ENCODE measurements at regions not wholly inside any gene's neighbourhood (a gene's known extent, or its start where the extent isn't known, plus 50 kb on each side); places are given as distances from the start of the nearest gene placed in this dataset.
"Not testable (repeated sequence)": the region's sequence is repeated elsewhere in the genome, so short reads cannot be mapped to it uniquely, and the experiment has no call there.

DNA sequence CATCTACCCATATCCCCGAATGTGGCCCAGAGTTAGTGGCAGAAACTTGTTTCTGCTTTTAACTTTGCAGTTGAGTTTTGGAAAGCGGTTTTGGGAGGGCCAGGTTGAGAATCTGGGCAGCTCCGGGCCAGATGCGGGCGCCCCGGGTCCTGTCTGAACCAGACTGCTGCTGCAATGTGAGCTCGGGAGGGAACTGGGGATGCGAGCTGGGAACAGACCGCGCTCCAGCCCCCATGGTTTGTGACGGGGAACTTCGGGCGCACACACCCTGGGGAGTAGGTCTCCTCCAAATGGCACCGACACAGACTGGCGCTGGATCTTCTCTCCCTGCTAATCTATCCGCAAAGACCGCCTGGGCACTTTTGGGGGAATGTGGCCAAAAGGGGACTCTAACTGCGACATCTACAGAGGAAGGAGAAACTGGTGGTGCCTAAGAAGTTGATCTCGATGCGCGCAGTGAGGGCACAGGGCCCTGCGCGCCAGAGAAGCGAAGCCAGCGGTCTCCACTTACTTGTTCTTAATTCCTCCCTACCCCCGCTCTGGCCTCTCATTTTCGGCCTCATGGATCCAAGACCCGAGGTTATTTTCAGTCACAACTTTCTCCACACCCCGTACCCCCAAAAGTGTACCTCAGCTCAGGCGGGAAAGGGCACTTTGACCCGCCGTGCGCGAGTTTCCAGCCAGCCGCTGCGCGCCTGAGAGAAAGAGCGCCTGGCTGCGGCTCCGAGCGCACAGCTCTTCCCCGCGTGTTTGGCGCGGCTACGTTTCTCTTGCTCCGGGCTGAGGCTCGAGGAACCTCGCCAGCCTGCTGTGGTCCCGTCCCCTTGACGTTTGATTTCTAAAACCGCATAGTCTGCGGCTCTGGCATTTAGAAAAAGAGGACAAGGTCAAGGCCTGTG lies 411.0 kb upstream of the ESRRG start:
- H3K27ac ChIP-seq (ENCODE audit: low read length): no peak overlapping the region
- H3K27me3 ChIP-seq (ENCODE audit: control insufficient read depth, insufficient read depth, low read length): peaks cover 75% of the 10 kb centered on the region
- peaks cover 2% of the 10 kb centered on the region for H3K9me3 ChIP-seq (ENCODE audit: control insufficient read depth, low read depth, low read length)
- H3K36me3 ChIP-seq (ENCODE audit: control insufficient read depth, insufficient read depth, low read length): no peaks in the 10 kb centered on the region
- H3K4me3 ChIP-seq (ENCODE audit: low read length): peak overlapping the region; percentile 52
- peak in 1 of 2 donors; percentile 65 for DNase-seq
- H3K4me1 ChIP-seq (ENCODE audit: control insufficient read depth, insufficient read depth, low read length): peaks cover 29% of the 10 kb centered on the region
- WGBS (ENCODE audit: insufficient coverage, low lambda C conversion rate): no CpG with 5 or more reads among the region's 53 CpGs

DNA sequence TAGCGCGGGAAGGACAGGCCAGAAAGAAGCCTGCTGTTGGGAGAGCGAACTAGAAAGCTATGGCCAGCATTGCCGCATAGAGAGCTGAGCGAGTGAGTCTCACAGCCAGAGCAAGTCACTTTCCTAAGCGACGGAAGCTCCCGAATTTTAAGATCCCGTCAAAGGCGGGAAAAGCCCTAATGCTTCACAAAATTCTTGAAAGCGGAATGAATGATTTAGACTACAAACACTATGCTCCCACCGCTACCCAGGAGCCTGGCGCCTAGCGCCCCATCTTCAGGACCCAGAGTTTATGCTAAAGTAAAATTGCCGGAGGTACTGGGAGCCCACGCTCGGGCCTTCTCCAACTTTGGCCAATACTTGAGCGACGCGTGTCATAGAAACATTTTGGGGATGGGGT lies 409.9 kb upstream of the ESRRG start:
- H3K4me1 ChIP-seq (ENCODE audit: control insufficient read depth, insufficient read depth, low read length): peaks cover 29% of the 10 kb centered on the region
- no peak for DNase-seq
- H3K27ac ChIP-seq (ENCODE audit: low read length): no peak overlapping the region
- H3K36me3 ChIP-seq (ENCODE audit: control insufficient read depth, insufficient read depth, low read length): no peaks in the 10 kb centered on the region
- no peak overlapping the region for H3K4me3 ChIP-seq (ENCODE audit: low read length)
- peaks cover 64% of the 10 kb centered on the region for H3K27me3 ChIP-seq (ENCODE audit: control insufficient read depth, insufficient read depth, low read length)
- peaks cover 2% of the 10 kb centered on the region for H3K9me3 ChIP-seq (ENCODE audit: control insufficient read depth, low read depth, low read length)
- no CpG with 5 or more reads among the region's 20 CpGs for WGBS (ENCODE audit: insufficient coverage, low lambda C conversion rate)

DNA sequence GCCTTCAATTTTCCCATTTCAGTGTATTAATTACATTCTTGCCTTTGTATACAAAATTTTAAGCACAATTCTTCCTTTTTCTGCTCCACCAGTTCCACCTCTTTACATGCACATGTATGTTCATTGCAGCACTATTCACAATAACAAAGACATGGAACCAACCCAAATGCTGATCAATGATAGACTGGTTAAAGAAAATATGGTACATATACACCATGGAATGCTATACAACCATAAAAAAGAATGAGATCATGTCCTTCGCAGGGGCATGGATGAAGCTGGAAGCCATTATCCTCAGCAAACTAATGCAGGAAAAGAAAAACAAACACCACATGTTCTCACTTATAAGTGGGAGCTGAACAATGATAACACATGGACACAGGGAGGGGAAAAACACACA lies 400.1 kb upstream of the ESRRG start:
- not testable (repeated sequence) for H3K36me3 ChIP-seq (ENCODE audit: control insufficient read depth, insufficient read depth, low read length); H3K4me1 ChIP-seq (ENCODE audit: control insufficient read depth, insufficient read depth, low read length); H3K27me3 ChIP-seq (ENCODE audit: control insufficient read depth, insufficient read depth, low read length); H3K4me3 ChIP-seq (ENCODE audit: low read length); DNase-seq; H3K9me3 ChIP-seq (ENCODE audit: control insufficient read depth, low read depth, low read length); H3K27ac ChIP-seq (ENCODE audit: low read length)
- 100% methylated on average over 1 of the region's 1 CpG for WGBS (ENCODE audit: insufficient coverage, low lambda C conversion rate)

DNA sequence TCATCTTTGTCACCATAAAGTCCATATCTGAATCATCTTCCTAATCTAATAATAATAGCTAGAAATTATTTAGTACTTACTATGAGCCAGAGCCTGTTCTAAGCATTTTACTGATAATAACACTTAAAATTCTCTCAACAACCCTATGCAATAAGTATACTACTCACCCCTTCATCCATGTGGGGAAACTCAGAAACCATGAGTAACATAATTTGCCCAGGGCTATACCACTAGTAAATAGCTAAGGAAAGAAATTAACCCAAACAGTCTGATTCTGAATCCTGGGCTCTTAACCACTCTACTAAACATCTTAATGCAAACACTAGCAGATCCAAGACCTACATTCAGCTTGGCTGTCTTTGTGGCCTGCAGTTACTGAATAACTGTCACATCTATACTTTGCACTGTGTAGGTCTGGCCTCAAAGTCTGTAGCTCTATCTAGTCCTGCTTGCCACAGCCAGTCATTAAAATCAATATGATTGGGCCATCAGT lies 394.8 kb upstream of the ESRRG start:
- Histone ChIP-seq H3K9me3 (ENCODE audit: control insufficient read depth, low read depth, low read length) (no peaks in the 10 kb centered on the region), H3K27ac (ENCODE audit: low read length) (no peak overlapping the region), H3K27me3 (ENCODE audit: control insufficient read depth, insufficient read depth, low read length) (no peaks in the 10 kb centered on the region), H3K36me3 (ENCODE audit: control insufficient read depth, insufficient read depth, low read length) (no peaks in the 10 kb centered on the region), H3K4me1 (ENCODE audit: control insufficient read depth, insufficient read depth, low read length) (no peaks in the 10 kb centered on the region), H3K4me3 (ENCODE audit: low read length) (no peak overlapping the region)
- peak in 1 of 2 donors; percentile 38 for DNase-seq

DNA sequence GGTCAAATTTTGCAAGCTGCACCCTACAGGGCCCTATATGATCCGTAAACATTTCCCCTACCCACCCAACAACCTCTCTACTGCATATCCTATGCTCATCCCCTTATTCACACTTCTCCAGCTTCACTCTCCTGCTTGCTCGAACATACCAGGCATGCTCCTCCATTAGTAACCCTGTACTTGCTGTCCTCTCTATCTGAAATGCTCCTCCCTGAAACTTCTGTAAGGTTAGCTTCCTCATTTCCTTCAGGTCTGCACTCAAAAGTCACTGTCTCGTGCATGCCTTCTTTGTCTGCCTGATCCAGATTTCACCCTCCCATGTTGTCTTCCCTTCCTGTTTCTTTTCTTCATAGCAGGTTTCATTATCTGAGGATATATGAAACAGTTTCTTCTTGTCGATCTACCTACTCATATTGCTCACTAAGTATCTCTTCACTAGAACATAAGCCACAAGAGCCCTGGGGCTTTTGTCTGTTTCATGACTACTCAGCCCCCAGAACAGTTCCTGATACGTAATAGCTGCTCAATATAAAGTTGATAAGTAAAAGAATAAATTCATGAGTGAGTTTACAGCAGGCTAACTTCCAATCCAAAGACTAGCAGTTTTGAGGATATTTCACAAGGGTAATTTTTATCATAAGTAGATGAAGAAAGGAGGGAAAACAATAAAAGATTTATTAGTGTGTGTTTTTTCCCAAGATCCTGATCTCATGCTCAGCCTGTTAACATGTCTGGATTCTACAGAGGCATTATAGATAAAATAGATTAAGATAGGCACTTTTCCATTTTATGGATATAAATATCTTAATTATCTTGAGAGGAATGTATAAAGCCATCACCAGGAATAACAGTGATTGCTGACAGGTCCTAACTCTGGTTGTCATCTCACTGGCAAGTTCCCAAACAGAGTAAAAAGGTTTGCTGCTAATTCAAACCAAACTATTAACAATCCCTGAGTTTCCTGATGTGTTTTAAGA lies 392.5 kb upstream of the ESRRG start:
- H3K9me3 ChIP-seq (ENCODE audit: control insufficient read depth, low read depth, low read length): no peaks in the 10 kb centered on the region
- WGBS (ENCODE audit: insufficient coverage, low lambda C conversion rate): 88% methylated on average over 1 of the region's 5 CpGs
- no peak overlapping the region for H3K27ac ChIP-seq (ENCODE audit: low read length)
- no peaks in the 10 kb centered on the region for H3K36me3 ChIP-seq (ENCODE audit: control insufficient read depth, insufficient read depth, low read length)
- no peaks in the 10 kb centered on the region for H3K4me1 ChIP-seq (ENCODE audit: control insufficient read depth, insufficient read depth, low read length)
- no peaks in the 10 kb centered on the region for H3K27me3 ChIP-seq (ENCODE audit: control insufficient read depth, insufficient read depth, low read length)
- H3K4me3 ChIP-seq (ENCODE audit: low read length): no peak overlapping the region
- DNase-seq: no peak

DNA sequence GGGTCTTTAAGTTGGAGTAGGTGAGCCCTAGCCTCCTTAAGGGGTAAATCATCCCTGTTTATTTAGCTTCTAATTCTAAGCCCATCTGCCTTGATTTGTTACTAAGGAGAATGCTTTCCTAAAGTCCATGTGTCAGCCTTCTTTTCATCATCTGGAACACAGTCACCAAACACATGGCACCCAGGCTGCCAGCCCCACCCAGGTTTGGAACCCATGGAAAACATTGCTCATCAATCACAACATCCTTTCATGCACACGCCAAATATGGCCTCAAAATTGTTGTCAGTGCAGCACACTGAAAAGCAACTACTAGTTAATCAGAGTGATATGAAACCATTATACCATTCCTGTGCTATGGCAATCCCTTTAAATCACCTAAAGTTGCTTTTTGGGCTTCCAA lies 386.7 kb upstream of the ESRRG start:
- H3K4me1 ChIP-seq (ENCODE audit: control insufficient read depth, insufficient read depth, low read length): no peaks in the 10 kb centered on the region
- WGBS (ENCODE audit: insufficient coverage, low lambda C conversion rate): no CpG with 5 or more reads among the region's 1 CpG
- no peaks in the 10 kb centered on the region for H3K9me3 ChIP-seq (ENCODE audit: control insufficient read depth, low read depth, low read length)

DNA sequence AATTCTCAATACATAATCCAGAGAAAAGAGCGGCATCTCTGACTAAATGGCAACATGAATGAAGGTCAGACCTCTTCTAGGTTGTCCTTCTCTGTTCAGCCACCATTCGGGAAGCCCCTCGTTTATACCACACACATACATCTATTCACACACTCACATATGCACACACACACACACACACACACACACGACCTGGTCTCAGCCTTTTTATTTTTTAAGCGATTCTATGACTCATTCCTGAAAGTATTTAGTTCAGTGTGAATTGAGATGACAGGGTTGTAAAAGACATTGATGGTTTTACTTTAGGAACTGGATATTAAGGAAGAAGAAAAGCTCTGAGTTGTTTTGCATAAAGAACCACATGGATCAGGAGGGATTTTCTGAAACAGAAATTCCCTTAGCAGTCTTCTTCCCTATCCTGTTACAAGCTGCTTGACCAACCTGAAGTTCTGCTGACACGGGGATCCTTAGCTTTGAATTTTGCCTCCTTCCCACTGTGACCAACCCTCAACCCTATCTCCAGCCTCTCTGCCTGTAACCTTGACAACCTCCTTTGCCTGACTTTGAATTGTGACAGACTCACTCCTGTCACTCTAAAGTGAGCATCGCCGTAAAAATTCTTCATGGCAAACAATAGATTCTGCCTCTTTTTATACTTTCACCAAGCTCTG lies 383.1 kb upstream of the ESRRG start:
- Histone ChIP-seq H3K9me3 (ENCODE audit: control insufficient read depth, low read depth, low read length) (no peaks in the 10 kb centered on the region), H3K4me3 (ENCODE audit: low read length) (no peak overlapping the region), H3K4me1 (ENCODE audit: control insufficient read depth, insufficient read depth, low read length) (no peaks in the 10 kb centered on the region), H3K27ac (ENCODE audit: low read length) (no peak overlapping the region), H3K27me3 (ENCODE audit: control insufficient read depth, insufficient read depth, low read length) (no peaks in the 10 kb centered on the region), H3K36me3 (ENCODE audit: control insufficient read depth, insufficient read depth, low read length) (no peaks in the 10 kb centered on the region)
- WGBS (ENCODE audit: insufficient coverage, low lambda C conversion rate): no CpG with 5 or more reads among the region's 8 CpGs
- DNase-seq: no peak

More for the DNA sequence above, 386.7 kb upstream of the ESRRG start:
- no peak overlapping the region for H3K4me3 ChIP-seq (ENCODE audit: low read length)
- no peaks in the 10 kb centered on the region for H3K27me3 ChIP-seq (ENCODE audit: control insufficient read depth, insufficient read depth, low read length)
- H3K36me3 ChIP-seq (ENCODE audit: control insufficient read depth, insufficient read depth, low read length): no peaks in the 10 kb centered on the region
- DNase-seq: no peak
- no peak overlapping the region for H3K27ac ChIP-seq (ENCODE audit: low read length)

DNA sequence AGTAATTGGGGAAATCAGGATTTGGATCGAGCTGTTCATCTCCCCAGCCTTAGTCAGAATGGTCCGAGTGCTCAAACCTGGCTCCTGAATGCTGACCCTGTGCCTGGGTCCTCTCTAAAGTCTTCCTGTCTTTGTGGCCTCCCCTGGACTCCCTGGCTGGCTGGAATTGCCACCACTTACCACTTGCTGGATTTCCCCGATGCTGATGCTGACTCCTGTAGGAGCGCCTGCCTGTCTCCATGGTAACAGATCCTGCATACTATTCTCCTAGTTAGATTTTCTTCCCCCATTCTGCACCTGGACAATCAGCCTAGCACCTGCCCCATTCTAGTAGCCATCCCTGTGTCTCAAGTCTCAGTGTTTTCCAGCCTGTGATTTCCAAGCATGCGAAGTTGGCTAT lies 382.2 kb upstream of the ESRRG start:
- Histone ChIP-seq H3K4me1 (ENCODE audit: control insufficient read depth, insufficient read depth, low read length) (no peaks in the 10 kb centered on the region), H3K9me3 (ENCODE audit: control insufficient read depth, low read depth, low read length) (no peaks in the 10 kb centered on the region), H3K4me3 (ENCODE audit: low read length) (no peak overlapping the region), H3K27ac (ENCODE audit: low read length) (no peak overlapping the region), H3K36me3 (ENCODE audit: control insufficient read depth, insufficient read depth, low read length) (no peaks in the 10 kb centered on the region), H3K27me3 (ENCODE audit: control insufficient read depth, insufficient read depth, low read length) (no peaks in the 10 kb centered on the region)
- no peak for DNase-seq
- WGBS (ENCODE audit: insufficient coverage, low lambda C conversion rate): no CpG with 5 or more reads among the region's 5 CpGs

DNA sequence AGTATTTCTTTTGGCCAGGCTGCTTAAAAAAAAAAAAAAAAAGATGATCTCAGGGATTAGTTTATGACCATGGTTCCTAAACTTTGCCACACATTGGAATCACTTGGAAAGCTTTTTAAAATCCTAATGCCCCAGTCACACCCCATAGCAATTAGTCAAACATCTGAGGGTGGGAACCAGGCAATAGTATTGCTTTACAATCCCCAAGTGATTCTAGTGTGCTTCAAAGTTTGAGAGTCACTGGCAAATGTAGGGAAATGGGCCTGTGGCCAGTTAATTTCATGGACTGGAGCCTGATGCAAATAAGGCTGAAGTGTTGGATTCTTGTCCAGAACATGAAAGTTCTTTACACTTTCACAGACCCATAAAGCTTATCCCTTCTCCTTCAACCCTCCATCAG lies 374.6 kb upstream of the ESRRG start:
- H3K27me3 ChIP-seq (ENCODE audit: control insufficient read depth, insufficient read depth, low read length): no peaks in the 10 kb centered on the region
- H3K27ac ChIP-seq (ENCODE audit: low read length): no peak overlapping the region
- H3K4me1 ChIP-seq (ENCODE audit: control insufficient read depth, insufficient read depth, low read length): no peaks in the 10 kb centered on the region
- H3K36me3 ChIP-seq (ENCODE audit: control insufficient read depth, insufficient read depth, low read length): no peaks in the 10 kb centered on the region
- DNase-seq: no peak
- H3K9me3 ChIP-seq (ENCODE audit: control insufficient read depth, low read depth, low read length): no peaks in the 10 kb centered on the region
- H3K4me3 ChIP-seq (ENCODE audit: low read length): no peak overlapping the region

DNA sequence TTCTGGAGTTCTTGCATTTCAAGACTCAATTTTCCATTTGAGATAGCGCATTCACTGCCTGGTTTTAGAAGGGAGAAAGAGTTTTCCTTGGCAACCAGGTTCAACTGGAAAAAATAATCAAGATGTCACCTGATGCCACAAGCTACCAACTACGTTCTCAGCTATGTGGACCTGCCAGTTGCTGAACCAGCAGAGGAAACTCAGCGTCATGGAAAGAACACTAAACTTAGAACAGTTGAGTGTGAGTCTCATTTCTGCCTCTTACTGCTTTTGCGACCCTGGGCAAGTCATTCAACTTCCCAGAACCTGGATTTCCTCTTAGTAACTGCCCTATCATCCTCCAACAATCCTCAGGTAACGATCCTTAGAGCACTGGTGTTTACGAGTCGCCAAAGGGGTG lies 373.0 kb upstream of the ESRRG start:
- Histone ChIP-seq H3K27ac (ENCODE audit: low read length) (no peak overlapping the region), H3K27me3 (ENCODE audit: control insufficient read depth, insufficient read depth, low read length) (no peaks in the 10 kb centered on the region)

More for the DNA sequence above, 373.0 kb upstream of the ESRRG start:
- Histone ChIP-seq H3K9me3 (ENCODE audit: control insufficient read depth, low read depth, low read length) (no peaks in the 10 kb centered on the region), H3K4me3 (ENCODE audit: low read length) (no peak overlapping the region), H3K4me1 (ENCODE audit: control insufficient read depth, insufficient read depth, low read length) (peaks cover 9% of the 10 kb centered on the region), H3K36me3 (ENCODE audit: control insufficient read depth, insufficient read depth, low read length) (no peaks in the 10 kb centered on the region)
- no CpG with 5 or more reads among the region's 7 CpGs for WGBS (ENCODE audit: insufficient coverage, low lambda C conversion rate)
- no peak for DNase-seq
